ENCODE measurements at regions not wholly inside any gene's neighbourhood (a gene's known extent, or its start where the extent isn't known, plus 50 kb on each side); places are given as distances from the start of the nearest gene placed in this dataset.

DNA sequence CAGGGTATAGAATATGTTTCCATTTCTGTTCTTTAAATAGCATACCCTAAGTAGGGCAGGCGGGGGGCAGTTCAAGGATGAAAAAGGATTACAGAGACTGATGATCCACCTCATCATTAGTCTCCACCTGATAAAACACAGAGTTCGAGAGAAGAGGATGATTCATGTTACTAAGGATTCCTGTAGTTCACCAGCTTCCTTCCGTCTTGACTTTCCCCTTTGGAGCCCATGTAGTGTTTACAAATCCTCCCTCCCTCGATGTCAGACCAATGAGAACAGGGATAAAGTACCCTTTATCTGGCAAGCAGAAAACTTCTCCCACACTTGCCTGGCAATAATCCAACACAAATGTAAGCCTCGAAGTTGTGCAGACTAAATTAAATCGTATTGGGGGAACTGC, 526.3 kb upstream of the FAM241A start:
- 16% methylated on average over 6 of the region's 6 CpGs for WGBS (ENCODE audit: insufficient coverage, insufficient replicate concordance, low lambda C conversion rate, missing lambda C conversion rate)
- POLR2A ChIA-PET: no interaction called here
- ATAC-seq: no peak
- no peak for DNase-seq (ENCODE audit: low read depth, low spot score)
- Histone ChIP-seq H3K36me3 (ENCODE audit: control insufficient read depth in 2 of 2, insufficient read depth in 2 of 2, low read length in 1 of 2) (no peaks in the 10 kb centered on the region), H3K27me3 (replicated peaks in 1 of 2; ENCODE audit: control insufficient read depth in 2 of 2, insufficient read depth in 2 of 2, low read length in 1 of 2) (no peaks in the 10 kb centered on the region), H2AFZ (ENCODE audit: control insufficient read depth, low read depth, low read length) (no peak overlapping the region), H3K27ac (ENCODE audit: control insufficient read depth, insufficient read depth) (no peak overlapping the region), H3K9me3 (replicated peaks; ENCODE audit: control insufficient read depth, insufficient read depth, low read length) (no peaks in the 10 kb centered on the region), H3K79me2 (ENCODE audit: control insufficient read depth, insufficient read depth, low read length) (no peaks in the 10 kb centered on the region), H3K4me3 (no peak overlapping the region), H3K4me2 (ENCODE audit: control insufficient read depth, insufficient read depth) (no peak overlapping the region), H3K4me1 (ENCODE audit: control insufficient read depth, insufficient read depth, low read length) (no peaks in the 10 kb centered on the region), H3K9ac (ENCODE audit: control insufficient read depth, insufficient read depth, low read length) (no peak overlapping the region), H4K20me1 (ENCODE audit: control insufficient read depth, insufficient read depth) (no peaks in the 10 kb centered on the region)
- no TSS peak for BruUV-seq (replicated peaks)
- TF ChIP-seq SMARCA5 (IDR thresholded peaks at IDR 0.05) (no peak), TBL1XR1 (IDR thresholded peaks at IDR 0.05; ENCODE audit: low read depth, low read length) (no peak)
- in situ Hi-C loops (cut with MboI): no loop called here
- intact Hi-C loops (cut with micrococcal nuclease; ENCODE audit: unreplicated experiment): no loop called here
- CTCF ChIA-PET: no interaction called here
- RAD21 ChIA-PET (ENCODE audit: unreplicated experiment): no interaction called here
- no peak for FAIRE-seq
- SMC1A ChIA-PET (ENCODE audit: uncharacterized antibody, unreplicated experiment): no interaction called here

DNA sequence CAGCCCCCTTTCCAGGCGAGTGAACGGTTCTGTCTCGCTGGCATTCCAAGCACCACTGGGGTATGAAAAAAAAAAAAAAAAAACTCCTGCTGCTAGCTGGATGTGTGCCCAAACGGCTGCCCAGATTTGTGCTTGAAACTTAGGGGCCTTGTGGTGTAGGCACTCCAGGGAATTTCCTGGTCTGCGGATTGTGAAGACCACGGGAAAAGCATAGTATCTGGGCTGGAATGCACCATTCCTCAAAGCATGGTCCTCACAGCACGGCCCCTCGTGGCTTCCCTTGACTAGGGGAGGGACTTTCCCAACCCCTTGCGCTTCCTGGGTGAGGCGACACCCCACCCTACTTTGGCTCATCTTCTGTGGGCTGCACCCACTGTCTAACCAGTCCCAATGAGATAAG, 516.8 kb upstream of the FAM241A start:
- CTCF ChIA-PET: interaction anchor here (1.6 kb wide), 1 partner anchor 13 kb away, joined by 4 read pairs; no protein-coding TSS in a partner anchor
- WGBS (ENCODE audit: insufficient coverage, insufficient replicate concordance, low lambda C conversion rate, missing lambda C conversion rate): 30% methylated on average over 7 of the region's 10 CpGs

More for the DNA sequence above, 516.8 kb upstream of the FAM241A start:
- RAD21 ChIA-PET (ENCODE audit: unreplicated experiment): no interaction called here
- Histone ChIP-seq H3K79me2 (ENCODE audit: control insufficient read depth, insufficient read depth, low read length) (no peaks in the 10 kb centered on the region), H3K9me3 (replicated peaks; ENCODE audit: control insufficient read depth, insufficient read depth, low read length) (no peaks in the 10 kb centered on the region), H3K9ac (ENCODE audit: control insufficient read depth, insufficient read depth, low read length) (no peak overlapping the region), H2AFZ (ENCODE audit: control insufficient read depth, low read depth, low read length) (no peak overlapping the region), H3K4me2 (ENCODE audit: control insufficient read depth, insufficient read depth) (no peak overlapping the region), H3K27me3 (replicated peaks in 1 of 2; ENCODE audit: control insufficient read depth in 2 of 2, insufficient read depth in 2 of 2, low read length in 1 of 2) (no peaks in the 10 kb centered on the region), H3K27ac (ENCODE audit: control insufficient read depth, insufficient read depth) (no peak overlapping the region), H3K36me3 (ENCODE audit: control insufficient read depth in 2 of 2, insufficient read depth in 2 of 2, low read length in 1 of 2) (no peaks in the 10 kb centered on the region), H4K20me1 (ENCODE audit: control insufficient read depth, insufficient read depth) (no peaks in the 10 kb centered on the region), H3K4me1 (ENCODE audit: control insufficient read depth, insufficient read depth, low read length) (no peaks in the 10 kb centered on the region), H3K4me3 (no peak overlapping the region)
- BruUV-seq (replicated peaks): no TSS peak
- FAIRE-seq: no peak
- in situ Hi-C loops (cut with MboI): loop anchor here (25.0 kb wide), 1 partner anchor 991 kb away; no protein-coding TSS in a partner anchor
- intact Hi-C loops (cut with micrococcal nuclease; ENCODE audit: unreplicated experiment): no loop called here
- TF ChIP-seq CBFB (IDR thresholded peaks at IDR 0.05; ENCODE audit: low read depth): no peak
- no peak for TF ChIP-seq EZH2 (IDR thresholded peaks at IDR 0.05; ENCODE audit: borderline replicate concordance, control insufficient read depth, low read depth, low read length)
- TF ChIP-seq, protein P1, sequence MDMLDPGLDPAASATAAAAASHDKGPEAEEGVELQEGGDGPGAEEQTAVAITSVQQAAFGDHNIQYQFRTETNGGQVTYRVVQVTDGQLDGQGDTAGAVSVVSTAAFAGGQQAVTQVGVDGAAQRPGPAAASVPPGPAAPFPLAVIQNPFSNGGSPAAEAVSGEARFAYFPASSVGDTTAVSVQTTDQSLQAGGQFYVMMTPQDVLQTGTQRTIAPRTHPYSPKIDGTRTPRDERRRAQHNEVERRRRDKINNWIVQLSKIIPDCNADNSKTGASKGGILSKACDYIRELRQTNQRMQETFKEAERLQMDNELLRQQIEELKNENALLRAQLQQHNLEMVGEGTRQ (IDR thresholded peaks at IDR 0.05; ENCODE audit: borderline replicate concordance, low read depth, low read length): no peak
- TF ChIP-seq ZBED1 (IDR thresholded peaks at IDR 0.05; ENCODE audit: borderline replicate concordance): no peak
- DNase-seq (ENCODE audit: low read depth, low spot score): no peak
- SMC1A ChIA-PET (ENCODE audit: uncharacterized antibody, unreplicated experiment): interaction anchor here (0.8 kb wide), 1 partner anchor 226 kb away, joined by 3 read pairs; no protein-coding TSS in a partner anchor
- POLR2A ChIA-PET: no interaction called here
- no peak for ATAC-seq
